ENCODE measurements at regions not wholly inside any gene's neighbourhood (a gene's known extent, or its start where the extent isn't known, plus 50 kb on each side); places are given as distances from the start of the nearest gene placed in this dataset.

GRCh38 chr9:13383855-13384254, 104.4 kb upstream of the MPDZ start:
- H3K9me3 ChIP-seq (ENCODE audit: control extremely low read depth in 1 of 3, control insufficient read depth in 2 of 3, insufficient read depth in 1 of 3, low read length in 2 of 3), result peaks cover 0 to 5% (median 0%) of the 10 kb centered on the region in 3 donors
- no peak for DNase-seq
- H3K27ac ChIP-seq (ENCODE audit: low read length in 2 of 2), result no peak overlapping the region
- POLR2A ChIA-PET, result no interaction called here
- H4K20me1 ChIP-seq (ENCODE audit: control insufficient read depth, insufficient read depth, low read length, poor library complexity, severe bottlenecking), result no peaks in the 10 kb centered on the region
- H3K4me2 ChIP-seq (replicated peaks; ENCODE audit: low read depth, low read length, poor library complexity, severe bottlenecking), result no peak overlapping the region
- no peaks in the 10 kb centered on the region for H3K4me1 Mint-ChIP-seq
- peaks cover 5% of the 10 kb centered on the region for H3K9me3 Mint-ChIP-seq (ENCODE audit: insufficient read depth)
- ATAC-seq (ENCODE audit: low read depth), result no peak
- H3K9ac ChIP-seq (ENCODE audit: low read length), result no peak overlapping the region
- TF ChIP-seq CTCF (IDR thresholded peaks at IDR 0.05) (no peak), EZH2 (IDR thresholded peaks at IDR 0.05; ENCODE audit: borderline replicate concordance, insufficient read depth, low read depth, low read length, poor library complexity, severe bottlenecking) (no peak)
- no peaks in the 10 kb centered on the region for H3K36me3 ChIP-seq (replicated peaks in 1 of 2; ENCODE audit: control extremely low read depth in 1 of 2, control insufficient read depth in 1 of 2, extremely low read depth in 1 of 2, insufficient read depth in 2 of 2, low read length in 1 of 2)
- no peaks in the 10 kb centered on the region for H3K27me3 ChIP-seq (replicated peaks in 1 of 4; ENCODE audit: control extremely low read depth in 1 of 4, control insufficient read depth in 3 of 4, insufficient read depth in 4 of 4, low read length in 3 of 4)
- H3K27me3 Mint-ChIP-seq, result no peaks in the 10 kb centered on the region
- WGBS (ENCODE audit: insufficient coverage), result 100% methylated on average over 1 of the region's 1 CpG
- no peak overlapping the region for H3K4me3 ChIP-seq (ENCODE audit: control extremely low read depth in 1 of 5, extremely low read depth in 1 of 5, insufficient read depth in 1 of 5, low read depth in 2 of 5, low read length in 4 of 5)
- H3K4me1 ChIP-seq (ENCODE audit: control insufficient read depth in 2 of 2, insufficient read depth in 2 of 2, low read length in 2 of 2), result no peaks in the 10 kb centered on the region
- no peak overlapping the region for H3K4me3 Mint-ChIP-seq
- no peak overlapping the region for H3K27ac Mint-ChIP-seq
- no peak overlapping the region for H2AFZ ChIP-seq (ENCODE audit: insufficient read depth, low read depth, low read length, poor library complexity, severe bottlenecking)
- intact Hi-C loops (cut with micrococcal nuclease), result no loop called here
- H3K79me2 ChIP-seq (ENCODE audit: control insufficient read depth, insufficient read depth, low read length), result no peaks in the 10 kb centered on the region
- CTCF ChIA-PET, result no interaction called here

- H4K20me1 ChIP-seq (ENCODE audit: control insufficient read depth, insufficient read depth, low read length, poor library complexity, severe bottlenecking), result no peaks in the 10 kb centered on the region
- Mint-ChIP-seq H3K9me3 (ENCODE audit: insufficient read depth) (peaks cover 5% of the 10 kb centered on the region), H3K27ac (no peak overlapping the region), H3K4me1 (no peaks in the 10 kb centered on the region), H3K27me3 (no peaks in the 10 kb centered on the region), H3K4me3 (no peak overlapping the region)
- intact Hi-C loops (cut with micrococcal nuclease), result no loop called here
- TF ChIP-seq EZH2 (IDR thresholded peaks at IDR 0.05; ENCODE audit: borderline replicate concordance, insufficient read depth, low read depth, low read length, poor library complexity, severe bottlenecking) (no peak), CTCF (IDR thresholded peaks at IDR 0.05) (no peak)
- no peak overlapping the region for H3K4me3 ChIP-seq (ENCODE audit: control extremely low read depth in 1 of 5, extremely low read depth in 1 of 5, insufficient read depth in 1 of 5, low read depth in 2 of 5, low read length in 4 of 5)
- no peaks in the 10 kb centered on the region for H3K27me3 ChIP-seq (replicated peaks in 1 of 4; ENCODE audit: control extremely low read depth in 1 of 4, control insufficient read depth in 3 of 4, insufficient read depth in 4 of 4, low read length in 3 of 4)
- no peak overlapping the region for H3K27ac ChIP-seq (ENCODE audit: low read length in 2 of 2)
- ChIA-PET CTCF (no interaction called here), POLR2A (no interaction called here)
- H3K9me3 ChIP-seq (ENCODE audit: control extremely low read depth in 1 of 3, control insufficient read depth in 2 of 3, insufficient read depth in 1 of 3, low read length in 2 of 3), result peaks cover 0 to 5% (median 0%) of the 10 kb centered on the region in 3 donors
- H3K79me2 ChIP-seq (ENCODE audit: control insufficient read depth, insufficient read depth, low read length), result no peaks in the 10 kb centered on the region
- DNase-seq (no peak), ATAC-seq (ENCODE audit: low read depth) (no peak)
- no peaks in the 10 kb centered on the region for H3K36me3 ChIP-seq (replicated peaks in 1 of 2; ENCODE audit: control extremely low read depth in 1 of 2, control insufficient read depth in 1 of 2, extremely low read depth in 1 of 2, insufficient read depth in 2 of 2, low read length in 1 of 2)
- H3K4me1 ChIP-seq (ENCODE audit: control insufficient read depth in 2 of 2, insufficient read depth in 2 of 2, low read length in 2 of 2), result no peaks in the 10 kb centered on the region
- no CpG with 5 or more reads among the region's 1 CpG for WGBS (ENCODE audit: insufficient coverage)
- no peak overlapping the region for H3K9ac ChIP-seq (ENCODE audit: low read length)
- H3K4me2 ChIP-seq (replicated peaks; ENCODE audit: low read depth, low read length, poor library complexity, severe bottlenecking), result no peak overlapping the region
- H2AFZ ChIP-seq (ENCODE audit: insufficient read depth, low read depth, low read length, poor library complexity, severe bottlenecking), result no peak overlapping the region
Observed at GRCh38 chr9:13383216-13383615, 103.7 kb upstream of the MPDZ start.

Data from B cell (primary cell).